T-cell (primary cell): ENCODE measurements at regions not wholly inside any gene's neighbourhood (a gene's known extent, or its start where the extent isn't known, plus 50 kb on each side); places are given as distances from the start of the nearest gene placed in this dataset.
"Not testable (repeated sequence)": the region's sequence is repeated elsewhere in the genome, so short reads cannot be mapped to it uniquely, and the experiment has no call there.

Experiments
- ATAC-seq, 4 experiments: fragments of 200-7000 bp in 3 of 4; fragments of 150-1000 bp in 1 of 4; cut with Tn5 transposase; replicated peaks in 1 of 4; 1 replicate in 3 of 4; 2 replicates in 1 of 4; pipeline ENCODE4 v1.10.0; 2021; ENCODE audit warnings: moderate library complexity in 3 of 4, mild to moderate bottlenecking in 2 of 4, moderate number of reproducible peaks in 1 of 4
- CTCF ChIA-PET, 2 donors: fragments of 300-600 bp; sonication (Branson Sonifier 250); formaldehyde crosslinking; loops; one replicate each; lab custom pipeline; 2022; ENCODE audit warnings: antibody characterized with exemption in 2 of 2; lab: Charles Lee
- POLR2A ChIA-PET, 2 donors: fragments of 300-600 bp; sonication (Branson Sonifier 250); formaldehyde crosslinking; loops; one replicate each; lab custom pipeline; 2022; ENCODE audit warnings: antibody characterized with exemption in 2 of 2; lab: Charles Lee
- DNase-seq, 35 experiments: peaks; one replicate each; pipeline versions ENCODE4 v3.0.0 to v3.0.0-alpha.2; 2013 to 2023
- H3K27ac ChIP-seq: one replicate; pipeline ENCODE4 v1.5.1; 2013; ENCODE audit warnings: low read length
- H3K27me3 ChIP-seq, 2 experiments: replicated peaks in 1 of 2; 1 replicate in 1 of 2; 2 replicates in 1 of 2; pipeline versions ENCODE4 v1.6.1 to v1.7.0; 2013; ENCODE audit warnings: low read length in 1 of 2, mixed read lengths in 1 of 2; ENCODE audit not compliant: control insufficient read depth in 2 of 2, insufficient read depth in 2 of 2; ENCODE audit errors: extremely low read depth in 1 of 2
- H3K36me3 ChIP-seq, 2 donors: 1 replicate in 1 of 2; 2 replicates in 1 of 2; pipeline versions ENCODE4 v1.6.1 to v1.7.0; 2013; ENCODE audit warnings: low read length in 1 of 2; ENCODE audit not compliant: control insufficient read depth in 2 of 2, insufficient read depth in 1 of 2; ENCODE audit errors: extremely low read depth in 1 of 2
- H3K4me1 ChIP-seq, 2 experiments: 1 replicate in 1 of 2; 2 replicates in 1 of 2; pipeline versions ENCODE4 v1.6.1 to v1.7.0; 2013; ENCODE audit warnings: low read length in 2 of 2, mixed read lengths in 1 of 2; ENCODE audit not compliant: insufficient read depth in 2 of 2, control insufficient read depth in 1 of 2; ENCODE audit errors: extremely low read depth in 1 of 2
- H3K4me3 ChIP-seq, 2 donors: 1 replicate in 1 of 2; 2 replicates in 1 of 2; pipeline versions ENCODE4 v1.5.1 to v1.7.0; 2013; ENCODE audit warnings: mild to moderate bottlenecking in 2 of 2, low read length in 1 of 2, moderate library complexity in 1 of 2; ENCODE audit not compliant: control insufficient read depth in 1 of 2; ENCODE audit errors: extremely low read depth in 1 of 2
- H3K9me3 ChIP-seq: 2 replicates; pipeline ENCODE4 v1.7.0; 2013
- H3K27ac Mint-ChIP-seq, 2 donors: one replicate each; pipeline ENCODE4 v1.8.0; 2020 to 2021; ENCODE audit warnings: mild to moderate bottlenecking in 2 of 2, mixed read lengths in 2 of 2
- H3K27me3 Mint-ChIP-seq, 2 donors: one replicate each; pipeline ENCODE4 v1.8.0; 2021 to 2022; ENCODE audit warnings: mixed read lengths in 2 of 2
- H3K36me3 Mint-ChIP-seq: one replicate; pipeline ENCODE4 v1.8.0; 2021; ENCODE audit warnings: mixed read lengths
- H3K4me1 Mint-ChIP-seq, 3 donors: one replicate each; pipeline ENCODE4 v1.8.0; 2020 to 2022; ENCODE audit warnings: mixed read lengths in 3 of 3, mild to moderate bottlenecking in 1 of 3
- H3K4me3 Mint-ChIP-seq, 3 donors: one replicate each; pipeline ENCODE4 v1.8.0; 2020 to 2022; ENCODE audit warnings: mild to moderate bottlenecking in 3 of 3, mixed read lengths in 3 of 3, moderate library complexity in 3 of 3
- H3K9me3 Mint-ChIP-seq, 3 donors: one replicate each; pipeline ENCODE4 v1.8.0; 2020 to 2022; ENCODE audit warnings: mixed read lengths in 3 of 3
- WGBS: methylation state at CpG from one replicate; pipeline ENCODE4 v1.1.5; 2013; ENCODE audit warnings: missing lambda C conversion rate; ENCODE audit not compliant: insufficient coverage; 5-methylcytosine and 5-hydroxymethylcytosine counted together

- Histone ChIP-seq H3K4me1 (no peaks in the 10 kb centered on the region), H3K9me3 (no peaks in the 10 kb centered on the region), H3K4me3 (no peak overlapping the region), H3K36me3 (no peaks in the 10 kb centered on the region), H3K27me3 (no peaks in the 10 kb centered on the region), H3K27ac (no peak overlapping the region)
- no peaks in the 10 kb centered on the region for H3K36me3 Mint-ChIP-seq
- H3K27me3 Mint-ChIP-seq, result no peaks in the 10 kb centered on the region
- no peak overlapping the region for H3K4me3 Mint-ChIP-seq
- ChIA-PET POLR2A (no interaction called here), CTCF (no interaction called here)
- 64% methylated on average over 2 of the region's 4 CpGs for WGBS
- H3K4me1 Mint-ChIP-seq, result no peaks in the 10 kb centered on the region
- ATAC-seq (no peak), DNase-seq (no peak)
- H3K9me3 Mint-ChIP-seq, result no peaks in the 10 kb centered on the region
- no peak overlapping the region for H3K27ac Mint-ChIP-seq
These were observed 205.3 kb downstream of the NAP1L3 start for GRCh38 chrX:93468075-93468474.

GRCh38 chrX:93466383-93466782 lies 207.0 kb downstream of the NAP1L3 start:
- ATAC-seq (no peak), DNase-seq (no peak)
- ChIA-PET POLR2A (no interaction called here), CTCF (no interaction called here)
- no peaks in the 10 kb centered on the region for H3K36me3 Mint-ChIP-seq
- H3K4me1 ChIP-seq, result no peaks in the 10 kb centered on the region
- H3K27ac ChIP-seq, result no peak overlapping the region
- no peak overlapping the region for H3K4me3 ChIP-seq
- no peak overlapping the region for H3K4me3 Mint-ChIP-seq
- H3K36me3 ChIP-seq, result no peaks in the 10 kb centered on the region
- H3K9me3 ChIP-seq, result no peaks in the 10 kb centered on the region
- H3K27me3 Mint-ChIP-seq, result no peaks in the 10 kb centered on the region
- H3K27me3 ChIP-seq, result no peaks in the 10 kb centered on the region
- no peaks in the 10 kb centered on the region for H3K4me1 Mint-ChIP-seq
- H3K9me3 Mint-ChIP-seq, result no peaks in the 10 kb centered on the region
- no peak overlapping the region for H3K27ac Mint-ChIP-seq
- WGBS, result no CpG with 5 or more reads among the region's 1 CpG

- Mint-ChIP-seq H3K9me3 (no peaks in the 10 kb centered on the region), H3K27me3 (no peaks in the 10 kb centered on the region), H3K27ac (no peak overlapping the region), H3K4me3 (no peak overlapping the region), H3K4me1 (no peaks in the 10 kb centered on the region), H3K36me3 (no peaks in the 10 kb centered on the region)
- ATAC-seq (no peak), DNase-seq (no peak)
- no peaks in the 10 kb centered on the region for H3K4me1 ChIP-seq
- POLR2A ChIA-PET, result no interaction called here
- WGBS, result 80% methylated on average over 1 of the region's 3 CpGs
- H3K36me3 ChIP-seq, result no peaks in the 10 kb centered on the region
- H3K9me3 ChIP-seq, result no peaks in the 10 kb centered on the region
- CTCF ChIA-PET, result no interaction called here
- H3K4me3 ChIP-seq, result no peak overlapping the region
- H3K27me3 ChIP-seq, result no peaks in the 10 kb centered on the region
- no peak overlapping the region for H3K27ac ChIP-seq
These were observed 212.3 kb downstream of the NAP1L3 start for GRCh38 chrX:93461060-93461459.

GRCh38 chrX:93454509-93454908 lies 218.9 kb downstream of the NAP1L3 start:
- ATAC-seq (no peak), DNase-seq (no peak)
- Mint-ChIP-seq H3K4me3 (no peak overlapping the region), H3K27me3 (peaks cover 0 to 4% of the 10 kb centered on the region in 2 donors), H3K9me3 (no peaks in the 10 kb centered on the region), H3K27ac (no peak overlapping the region), H3K4me1 (no peaks in the 10 kb centered on the region), H3K36me3 (no peaks in the 10 kb centered on the region)
- Histone ChIP-seq H3K27ac (no peak overlapping the region), H3K36me3 (no peaks in the 10 kb centered on the region), H3K27me3 (no peaks in the 10 kb centered on the region), H3K4me1 (no peaks in the 10 kb centered on the region), H3K4me3 (no peak overlapping the region), H3K9me3 (no peaks in the 10 kb centered on the region)
- ChIA-PET POLR2A (no interaction called here), CTCF (no interaction called here)
- no CpG with 5 or more reads among the region's 1 CpG for WGBS

GRCh38 chrX:93434721-93435120 lies 238.7 kb downstream of the NAP1L3 start:
- H3K4me1 Mint-ChIP-seq, H3K36me3 Mint-ChIP-seq, H3K36me3 ChIP-seq, H3K27me3 Mint-ChIP-seq, H3K27me3 ChIP-seq, DNase-seq, ATAC-seq, H3K4me1 ChIP-seq, H3K27ac ChIP-seq, CTCF ChIA-PET, H3K9me3 Mint-ChIP-seq, H3K27ac Mint-ChIP-seq, POLR2A ChIA-PET, H3K4me3 Mint-ChIP-seq, H3K4me3 ChIP-seq, H3K9me3 ChIP-seq: not testable (repeated sequence)
- 88% methylated on average over 5 of the region's 6 CpGs for WGBS

- ChIA-PET CTCF (no interaction called here), POLR2A (no interaction called here)
- Histone ChIP-seq H3K27ac (no peak overlapping the region), H3K4me3 (no peak overlapping the region), H3K9me3 (no peaks in the 10 kb centered on the region), H3K36me3 (no peaks in the 10 kb centered on the region), H3K4me1 (no peaks in the 10 kb centered on the region), H3K27me3 (no peaks in the 10 kb centered on the region)
- no peak for DNase-seq
- no peaks in the 10 kb centered on the region for H3K27me3 Mint-ChIP-seq
- H3K4me1 Mint-ChIP-seq, result no peaks in the 10 kb centered on the region
- 69% methylated on average over 2 of the region's 3 CpGs for WGBS
- no peaks in the 10 kb centered on the region for H3K36me3 Mint-ChIP-seq
- no peak overlapping the region for H3K4me3 Mint-ChIP-seq
- H3K27ac Mint-ChIP-seq, result no peak overlapping the region
- no peak for ATAC-seq
- H3K9me3 Mint-ChIP-seq, result no peaks in the 10 kb centered on the region
These were observed 244.9 kb downstream of the NAP1L3 start for GRCh38 chrX:93428497-93428896.

GRCh38 chrX:93422693-93423092 lies 250.7 kb downstream of the NAP1L3 start:
- no peaks in the 10 kb centered on the region for H3K4me1 Mint-ChIP-seq
- peaks cover 0 to 14% of the 10 kb centered on the region in 2 donors for H3K27me3 Mint-ChIP-seq
- no peaks in the 10 kb centered on the region for H3K27me3 ChIP-seq
- H3K4me3 ChIP-seq, result no peak overlapping the region
- H3K9me3 ChIP-seq, result no peaks in the 10 kb centered on the region
- ATAC-seq (no peak), DNase-seq (no peak)
- WGBS, result no CpG with 5 or more reads among the region's 6 CpGs
- H3K27ac Mint-ChIP-seq, result no peak overlapping the region
- H3K36me3 Mint-ChIP-seq, result no peaks in the 10 kb centered on the region
- no peaks in the 10 kb centered on the region for H3K4me1 ChIP-seq
- CTCF ChIA-PET, result no interaction called here
- H3K9me3 Mint-ChIP-seq, result no peaks in the 10 kb centered on the region
- no peaks in the 10 kb centered on the region for H3K36me3 ChIP-seq
- H3K27ac ChIP-seq, result no peak overlapping the region
- H3K4me3 Mint-ChIP-seq, result no peak overlapping the region
- POLR2A ChIA-PET, result no interaction called here
